ENCODE measurements at regions not wholly inside any gene's neighbourhood (a gene's known extent, or its start where the extent isn't known, plus 50 kb on each side); places are given as distances from the start of the nearest gene placed in this dataset.
"Not testable (repeated sequence)": the region's sequence is repeated elsewhere in the genome, so short reads cannot be mapped to it uniquely, and the experiment has no call there.

- not testable (repeated sequence) for H4K20me1 ChIP-seq (ENCODE audit: insufficient read depth, low read length); H3K27ac ChIP-seq (ENCODE audit: low read depth, low read length); H3K27me3 ChIP-seq (ENCODE audit: insufficient read depth, low read length); H3K4me3 ChIP-seq (ENCODE audit: insufficient read depth, low read depth, low read length); H3K9me3 ChIP-seq (ENCODE audit: insufficient read depth, low read depth, low read length); FAIRE-seq; H2AFZ ChIP-seq (ENCODE audit: low read depth, low read length); H3K4me2 ChIP-seq (ENCODE audit: low read length); H3K4me3 Mint-ChIP-seq (ENCODE audit: unreplicated experiment); H3K27ac Mint-ChIP-seq (ENCODE audit: unreplicated experiment); H3K9ac ChIP-seq (ENCODE audit: low read length); H3K9me3 Mint-ChIP-seq (ENCODE audit: unreplicated experiment); DNase-seq (ENCODE audit: low read depth); H3K4me1 Mint-ChIP-seq (ENCODE audit: low read depth, unreplicated experiment); H3K36me3 Mint-ChIP-seq (ENCODE audit: low read depth, unreplicated experiment); H3K27me3 Mint-ChIP-seq (ENCODE audit: low read depth, unreplicated experiment); H3K79me2 ChIP-seq (ENCODE audit: insufficient read depth, low read length); H3K4me1 ChIP-seq (ENCODE audit: insufficient read depth, low read length); H3K36me3 ChIP-seq (ENCODE audit: insufficient read depth, low read length)
These were observed 381.5 kb upstream of the ZEB2 start for GRCh38 chr2:144901386-144901785.

GRCh38 chr2:144896341-144896740, 376.4 kb upstream of the ZEB2 start:
- Histone ChIP-seq H2AFZ (ENCODE audit: low read depth, low read length) (no peak overlapping the region), H3K36me3 (ENCODE audit: insufficient read depth, low read length) (no peaks in the 10 kb centered on the region), H3K27ac (ENCODE audit: low read depth, low read length) (no peak overlapping the region), H3K79me2 (ENCODE audit: insufficient read depth, low read length) (no peaks in the 10 kb centered on the region), H3K4me1 (ENCODE audit: insufficient read depth, low read length) (no peaks in the 10 kb centered on the region), H3K4me3 (ENCODE audit: insufficient read depth, low read depth, low read length) (no peak overlapping the region), H3K27me3 (ENCODE audit: insufficient read depth, low read length) (no peaks in the 10 kb centered on the region), H3K9ac (ENCODE audit: low read length) (no peak overlapping the region), H3K4me2 (ENCODE audit: low read length) (no peak overlapping the region), H4K20me1 (ENCODE audit: insufficient read depth, low read length) (no peaks in the 10 kb centered on the region), H3K9me3 (ENCODE audit: insufficient read depth, low read depth, low read length) (no peaks in the 10 kb centered on the region)
- H3K27me3 Mint-ChIP-seq (ENCODE audit: low read depth, unreplicated experiment) = no peaks in the 10 kb centered on the region
- H3K36me3 Mint-ChIP-seq (ENCODE audit: low read depth, unreplicated experiment) = no peaks in the 10 kb centered on the region
- no peak overlapping the region for H3K4me3 Mint-ChIP-seq (ENCODE audit: unreplicated experiment)
- FAIRE-seq (no peak), DNase-seq (ENCODE audit: low read depth) (no peak)
- no peaks in the 10 kb centered on the region for H3K4me1 Mint-ChIP-seq (ENCODE audit: low read depth, unreplicated experiment)
- TF ChIP-seq EZH2 (IDR thresholded peaks at IDR 0.05; ENCODE audit: insufficient read depth, low read length) (no peak), CTCF (IDR thresholded peaks at IDR 0.05; ENCODE audit: insufficient read depth, low read depth, low read length) (no peak)
- H3K27ac Mint-ChIP-seq (ENCODE audit: unreplicated experiment) = no peak overlapping the region
- H3K9me3 Mint-ChIP-seq (ENCODE audit: unreplicated experiment) = peaks cover 1% of the 10 kb centered on the region

GRCh38 chr2:144894612-144895599, 375.0 kb upstream of the ZEB2 start:
- DNase-seq (ENCODE audit: low read depth) (no peak), FAIRE-seq (no peak)
- H3K36me3 Mint-ChIP-seq (ENCODE audit: low read depth, unreplicated experiment) = no peaks in the 10 kb centered on the region
- Histone ChIP-seq H3K27me3 (ENCODE audit: insufficient read depth, low read length) (no peaks in the 10 kb centered on the region), H3K36me3 (ENCODE audit: insufficient read depth, low read length) (no peaks in the 10 kb centered on the region), H4K20me1 (ENCODE audit: insufficient read depth, low read length) (no peaks in the 10 kb centered on the region), H3K27ac (ENCODE audit: low read depth, low read length) (no peak overlapping the region), H3K9ac (ENCODE audit: low read length) (no peak overlapping the region), H2AFZ (ENCODE audit: low read depth, low read length) (no peak overlapping the region), H3K4me2 (ENCODE audit: low read length) (no peak overlapping the region), H3K4me1 (ENCODE audit: insufficient read depth, low read length) (no peaks in the 10 kb centered on the region), H3K79me2 (ENCODE audit: insufficient read depth, low read length) (no peaks in the 10 kb centered on the region), H3K4me3 (ENCODE audit: insufficient read depth, low read depth, low read length) (no peak overlapping the region), H3K9me3 (ENCODE audit: insufficient read depth, low read depth, low read length) (no peaks in the 10 kb centered on the region)
- TF ChIP-seq EZH2 (IDR thresholded peaks at IDR 0.05; ENCODE audit: insufficient read depth, low read length) = no peak
- no peak for TF ChIP-seq CTCF (IDR thresholded peaks at IDR 0.05; ENCODE audit: insufficient read depth, low read depth, low read length)
- H3K9me3 Mint-ChIP-seq (ENCODE audit: unreplicated experiment) = no peaks in the 10 kb centered on the region
- H3K4me1 Mint-ChIP-seq (ENCODE audit: low read depth, unreplicated experiment) = peaks cover 4% of the 10 kb centered on the region
- H3K27ac Mint-ChIP-seq (ENCODE audit: unreplicated experiment) = no peak overlapping the region
- H3K4me3 Mint-ChIP-seq (ENCODE audit: unreplicated experiment) = no peak overlapping the region
- no peaks in the 10 kb centered on the region for H3K27me3 Mint-ChIP-seq (ENCODE audit: low read depth, unreplicated experiment)

Measured in astrocyte (in vitro differentiated cells and primary cell).